NOMO-1 treated with DMSO at 0.1 percent for 48 hours (cell line): ENCODE measurements at regions not wholly inside any gene's neighbourhood (a gene's known extent, or its start where the extent isn't known, plus 50 kb on each side); places are given as distances from the start of the nearest gene placed in this dataset.
A peak's percentile ranks its signal among the peaks of the same experiment; 100 is the strongest.
"Not testable (repeated sequence)": the region's sequence is repeated elsewhere in the genome, so short reads cannot be mapped to it uniquely, and the experiment has no call there.

ENCODE experiments used
- DNase-seq: peaks from one replicate; lab custom pipeline; 2025; ENCODE audit not compliant: unreplicated experiment; lab: John Stamatoyannopoulos, UW

GRCh38 chr4:158397781-158398180 lies 123.9 kb upstream of the RXFP1 start:
- no peak for DNase-seq

- not testable (repeated sequence) for DNase-seq
Measured at GRCh38 chr4:158407961-158408360, 113.7 kb upstream of the RXFP1 start.

- DNase-seq = no peak
Measured at GRCh38 chr4:158410272-158410671, 111.4 kb upstream of the RXFP1 start.

GRCh38 chr4:158411269-158411668 lies 110.4 kb upstream of the RXFP1 start:
- no peak for DNase-seq

GRCh38 chr4:158418679-158419078 lies 103.0 kb upstream of the RXFP1 start:
- DNase-seq = not testable (repeated sequence)

- DNase-seq = no peak
Measured at GRCh38 chr4:158420782-158421181, 100.9 kb upstream of the RXFP1 start.

- DNase-seq = no peak
Measured at GRCh38 chr4:158422546-158422945, 99.1 kb upstream of the RXFP1 start.

GRCh38 chr4:158428242-158428641 lies 93.4 kb upstream of the RXFP1 start:
- no peak for DNase-seq

- no peak for DNase-seq
Measured at GRCh38 chr4:158442736-158443135, 78.9 kb upstream of the RXFP1 start.

GRCh38 chr4:158443731-158444130 lies 78.0 kb upstream of the RXFP1 start:
- no peak for DNase-seq

- DNase-seq = no peak
Measured at GRCh38 chr4:158444621-158445020, 77.1 kb upstream of the RXFP1 start.

- peak; percentile 1 for DNase-seq
Measured at GRCh38 chr4:158446106-158446505, 75.6 kb upstream of the RXFP1 start.

- no peak for DNase-seq
Measured at GRCh38 chr4:158450741-158451140, 70.9 kb upstream of the RXFP1 start.

- DNase-seq = not testable (repeated sequence)
Measured at GRCh38 chr4:158452116-158452515, 69.6 kb upstream of the RXFP1 start.

- DNase-seq = no peak
Measured at GRCh38 chr4:158458271-158458895, 63.3 kb upstream of the RXFP1 start.

GRCh38 chr4:158459085-158459820 lies 62.4 kb upstream of the RXFP1 start:
- DNase-seq = no peak

GRCh38 chr4:158461336-158461735 lies 60.3 kb upstream of the RXFP1 start:
- no peak for DNase-seq

GRCh38 chr4:158462611-158463010 lies 59.1 kb upstream of the RXFP1 start:
- DNase-seq = no peak
